Ovary (tissue), 7 donors: ENCODE measurements at regions not wholly inside any gene's neighbourhood (a gene's known extent, or its start where the extent isn't known, plus 50 kb on each side); places are given as distances from the start of the nearest gene placed in this dataset.

Experiments used
- DNase-seq, 5 donors: peaks; one replicate each; pipeline ENCODE4 v3.0.0-alpha.2; 2019 to 2020
- H3K27ac ChIP-seq, 2 donors: fragments of 200-600 bp; one replicate each; pipeline versions ENCODE4 v1.5.1 to v1.8.0; 2019 to 2022
- H3K27me3 ChIP-seq: fragments of 200-600 bp; one replicate; pipeline ENCODE4 v1.8.0; 2022
- H3K36me3 ChIP-seq: fragments of 200-600 bp; sonication (generic); one replicate; pipeline ENCODE4 v1.5.1; 2019
- H3K4me1 ChIP-seq: one replicate; pipeline ENCODE4 v1.8.1; 2013; ENCODE audit warnings: mild to moderate bottlenecking, moderate library complexity; ENCODE audit not compliant: insufficient read depth
- H3K4me3 ChIP-seq: fragments of 200-600 bp; sonication (generic); one replicate; pipeline ENCODE4 v1.5.1; 2017
- H3K9me3 ChIP-seq, 2 donors: fragments of 200-600 bp in 1 of 2; sonication (generic) in 1 of 2; one replicate each; pipeline versions ENCODE4 v1.5.1 to v1.8.1; 2013 to 2019; ENCODE audit warnings: mild to moderate bottlenecking in 1 of 2, moderate library complexity in 1 of 2
- CTCF ChIP-seq, 3 donors: fragments of 450-650 bp in 2 of 3; fragments of 200-600 bp in 1 of 3; IDR thresholded peaks; one replicate each; pipeline versions ENCODE4 v1.5.1 to v1.8.0; 2016 to 2022; ENCODE audit warnings: antibody characterized with exemption in 3 of 3, mild to moderate bottlenecking in 1 of 3
- EP300 ChIP-seq: sonication (generic); formaldehyde crosslinking; IDR thresholded peaks from one replicate; pipeline ENCODE4 v1.6.1; 2017; ENCODE audit warnings: antibody characterized with exemption
- POLR2A ChIP-seq: fragments of 450-650 bp; IDR thresholded peaks from one replicate; pipeline ENCODE4 v1.6.1; 2017; ENCODE audit warnings: antibody characterized with exemption, mild to moderate bottlenecking, moderate library complexity
- WGBS, 3 donors: extraction: QIAGEN DNeasy Blood & Tissue Kit in 1 of 3; methylation state at CpG; one replicate each; pipeline versions ENCODE4 v1.1.5 to v1.1.7; 2013 to 2017; 5-methylcytosine and 5-hydroxymethylcytosine counted together
- intact Hi-C, 4 donors: fragments of 100-400 bp; cut with DNase I; formaldehyde crosslinking; loops; one replicate each; pipeline versions ENCODE4 v1.11.0 to v1.15.1; 2022 to 2023
- donor health status: DM: no; HTN: no; CAD: no; lungs with moderate emphysema.
- donor health status: DM: no; HTN: no; CAD: no.
- donor health status: Bipolar disorder and iron deficiency.
- donor health status: DM: no; HTN: no; CAD: no.
- donor health status: DM: yes; HTN: yes; CAD: no.

DNA sequence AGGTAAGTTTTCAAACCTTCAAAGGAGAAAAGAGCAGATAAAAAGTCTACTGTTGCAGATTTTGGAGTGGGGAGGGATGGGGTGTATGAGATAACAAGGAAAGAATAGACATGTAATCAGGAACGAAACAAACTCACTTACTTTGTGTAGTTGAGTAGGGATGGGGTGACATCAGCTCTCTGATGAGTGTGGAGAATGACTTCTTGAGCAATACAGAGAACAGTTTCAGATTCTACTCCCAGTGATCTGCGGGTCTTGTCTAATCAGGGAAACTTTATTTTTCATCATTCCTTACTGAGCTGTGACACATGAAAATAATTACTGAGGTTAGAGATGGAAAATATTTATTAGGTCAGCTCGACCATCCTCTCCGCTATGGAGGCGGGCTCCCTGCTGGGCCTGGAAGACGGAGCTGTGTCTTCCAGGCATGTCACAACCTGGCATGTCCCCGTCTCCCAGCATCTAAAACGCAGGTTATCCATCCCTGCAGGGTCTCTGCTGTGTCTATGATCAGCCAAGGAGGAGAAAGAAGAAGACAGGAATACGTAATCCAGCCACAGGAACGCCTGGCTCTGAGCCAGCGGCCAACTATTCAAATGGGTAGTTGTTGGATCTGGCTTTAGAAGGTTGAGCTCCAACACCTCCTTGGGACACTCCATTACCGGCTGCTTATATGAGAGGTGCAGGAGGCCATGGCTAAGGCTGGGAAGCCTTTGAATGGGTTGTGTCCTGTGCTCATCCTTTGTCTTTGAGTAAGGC, 99.0 kb upstream of the SATB2 start:
- intact Hi-C loops = no loop called here

DNA sequence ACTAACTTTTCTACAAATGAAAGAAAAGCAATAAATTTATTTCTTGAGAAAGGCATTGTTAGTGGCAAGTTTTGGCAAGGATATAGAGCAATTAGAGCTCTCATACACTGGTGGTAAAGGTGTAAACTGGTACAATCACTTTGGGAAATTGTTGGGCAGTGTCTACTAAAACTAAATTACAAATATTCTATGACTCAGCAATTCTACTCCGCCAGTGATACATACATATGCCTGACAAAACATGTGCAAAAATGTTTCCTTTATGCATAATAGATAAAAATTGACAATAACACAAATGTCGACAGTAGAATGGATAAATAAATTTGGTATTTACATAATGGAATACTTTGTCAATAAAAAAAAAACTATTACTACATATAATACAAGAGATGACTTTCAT, 96.3 kb upstream of the SATB2 start:
- Histone ChIP-seq H3K27me3 (no peaks in the 10 kb centered on the region), H3K4me1 (no peaks in the 10 kb centered on the region), H3K9me3 (no peaks in the 10 kb centered on the region), H3K27ac (no peak overlapping the region), H3K36me3 (no peaks in the 10 kb centered on the region), H3K4me3 (no peak overlapping the region)
- no peak for DNase-seq
- WGBS, 3 donors = 73 to 88% (median 77%) methylated on average over 2 of the region's 2 CpGs
- intact Hi-C loops = no loop called here
- no peak for TF ChIP-seq CTCF (IDR thresholded peaks at IDR 0.05)
- no peak for TF ChIP-seq POLR2A
- no peak for TF ChIP-seq EP300

More for the DNA sequence above, 99.0 kb upstream of the SATB2 start:
- Histone ChIP-seq H3K27ac (no peak overlapping the region), H3K27me3 (no peaks in the 10 kb centered on the region), H3K4me1 (no peaks in the 10 kb centered on the region), H3K9me3 (no peaks in the 10 kb centered on the region), H3K36me3 (no peaks in the 10 kb centered on the region), H3K4me3 (no peak overlapping the region)
- TF ChIP-seq EP300 (no peak), CTCF (IDR thresholded peaks at IDR 0.05) (no peak), POLR2A (no peak)
- 78 to 86% (median 85%) methylated on average over 12 of the region's 12 CpGs for WGBS, 3 donors
- no peak for DNase-seq

- Histone ChIP-seq H3K27ac (no peak overlapping the region), H3K36me3 (no peaks in the 10 kb centered on the region), H3K9me3 (no peaks in the 10 kb centered on the region), H3K27me3 (no peaks in the 10 kb centered on the region), H3K4me3 (no peak overlapping the region), H3K4me1 (no peaks in the 10 kb centered on the region)
- 30 to 46% (median 32%) methylated on average over 6 of the region's 6 CpGs for WGBS, 3 donors
- no peak for DNase-seq
- TF ChIP-seq POLR2A = no peak
- no peak for TF ChIP-seq EP300
- TF ChIP-seq CTCF (IDR thresholded peaks at IDR 0.05) = no peak
- intact Hi-C loops = no loop called here
Measured at GRCh38 chr2:199552141-199552540, 94.4 kb upstream of the SATB2 start.

- no peak overlapping the region for H3K27ac ChIP-seq
- WGBS, 3 donors = 68 to 80% (median 73%) methylated on average over 4 of the region's 4 CpGs
- TF ChIP-seq CTCF (IDR thresholded peaks at IDR 0.05) = no peak
- TF ChIP-seq POLR2A = no peak
- no peak for TF ChIP-seq EP300
- no peaks in the 10 kb centered on the region for H3K9me3 ChIP-seq
- no peaks in the 10 kb centered on the region for H3K36me3 ChIP-seq
- intact Hi-C loops = no loop called here
- DNase-seq = no peak
- no peaks in the 10 kb centered on the region for H3K4me1 ChIP-seq
- no peak overlapping the region for H3K4me3 ChIP-seq
- H3K27me3 ChIP-seq = no peaks in the 10 kb centered on the region
Measured at GRCh38 chr2:199543606-199544172, 86.0 kb upstream of the SATB2 start.
